ENCODE measurements at regions not wholly inside any gene's neighbourhood (a gene's known extent, or its start where the extent isn't known, plus 50 kb on each side); places are given as distances from the start of the nearest gene placed in this dataset.

- no peak for TF ChIP-seq EZH2 (IDR thresholded peaks at IDR 0.05; ENCODE audit: low read length, missing control alignments)
- TF ChIP-seq CTCF (conservative IDR thresholded peaks at IDR 0.05 in 1 of 2, IDR thresholded peaks at IDR 0.05 in 1 of 2; ENCODE audit: low read depth in 1 of 2, low read length in 2 of 2) = no peak
These were observed 196.6 kb upstream of the EGLN3 start for GRCh38 chr14:34147461-34147860.
